NCI-H1105 treated with DMSO at 0.1 percent for 48 hours (cell line): ENCODE measurements at regions not wholly inside any gene's neighbourhood (a gene's known extent, or its start where the extent isn't known, plus 50 kb on each side); places are given as distances from the start of the nearest gene placed in this dataset.
A peak's percentile ranks its signal among the peaks of the same experiment; 100 is the strongest.

Source experiments
- DNase-seq: peaks from one replicate; lab custom pipeline; 2025; lab: John Stamatoyannopoulos, UW

DNA sequence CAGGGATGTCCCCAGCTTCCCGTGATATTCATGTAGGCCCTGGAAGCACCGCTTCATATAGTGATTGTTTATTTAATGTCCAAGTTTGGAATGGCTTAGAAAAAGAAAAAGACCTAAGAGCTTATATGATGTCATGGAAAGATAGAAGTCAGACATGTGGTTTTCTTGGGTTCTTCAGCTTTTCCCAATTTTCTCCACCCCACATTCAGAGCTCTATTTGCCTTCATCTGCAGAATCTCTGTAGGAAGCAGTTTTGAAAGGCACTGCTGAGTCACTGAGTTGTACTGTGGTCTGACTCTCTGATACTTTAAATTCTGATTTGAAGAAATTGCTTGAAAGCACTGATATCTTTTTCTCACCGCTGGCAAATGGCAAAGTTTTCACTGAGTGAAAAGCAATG lies 120.6 kb upstream of the EDNRA start:
- DNase-seq = no peak

DNA sequence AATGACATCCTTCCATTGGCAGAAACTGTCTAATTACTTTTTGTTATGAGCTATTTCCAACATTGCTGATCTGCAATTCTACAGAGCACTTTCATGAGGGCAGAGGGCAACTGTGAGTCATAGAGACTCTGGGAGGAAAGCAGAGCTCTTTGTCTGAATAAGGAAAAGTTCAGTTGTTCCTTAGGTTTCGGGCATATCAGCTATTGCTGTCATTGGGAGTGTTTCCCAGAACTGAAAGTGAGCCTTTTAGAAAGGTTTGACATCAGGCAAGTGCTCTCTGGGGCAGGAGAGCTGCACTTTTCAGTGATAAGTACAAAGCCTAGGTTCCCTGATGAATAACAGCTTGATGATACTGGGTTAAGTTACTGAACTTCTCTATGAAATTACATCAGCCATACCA lies 119.2 kb upstream of the EDNRA start:
- DNase-seq = no peak

DNA sequence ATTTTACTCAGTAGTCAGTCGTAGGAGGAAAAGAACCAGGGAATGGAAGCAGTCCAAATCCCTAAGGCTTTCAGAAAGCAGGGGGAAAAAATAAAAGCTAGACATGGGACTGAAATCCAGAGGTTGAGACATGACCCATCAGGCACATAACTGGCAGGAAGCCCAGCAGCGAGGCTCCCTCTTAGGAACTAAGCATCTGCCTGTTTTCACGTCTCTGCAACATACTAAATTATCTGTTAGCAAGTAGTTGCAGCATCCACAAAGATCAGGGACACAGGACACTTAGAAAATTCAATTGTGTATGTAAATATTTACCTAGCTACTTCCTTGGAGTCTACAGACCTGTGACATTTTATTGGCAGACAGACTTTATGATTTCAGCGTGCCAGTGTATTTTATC lies 118.0 kb upstream of the EDNRA start:
- DNase-seq = peak; percentile 87

DNA sequence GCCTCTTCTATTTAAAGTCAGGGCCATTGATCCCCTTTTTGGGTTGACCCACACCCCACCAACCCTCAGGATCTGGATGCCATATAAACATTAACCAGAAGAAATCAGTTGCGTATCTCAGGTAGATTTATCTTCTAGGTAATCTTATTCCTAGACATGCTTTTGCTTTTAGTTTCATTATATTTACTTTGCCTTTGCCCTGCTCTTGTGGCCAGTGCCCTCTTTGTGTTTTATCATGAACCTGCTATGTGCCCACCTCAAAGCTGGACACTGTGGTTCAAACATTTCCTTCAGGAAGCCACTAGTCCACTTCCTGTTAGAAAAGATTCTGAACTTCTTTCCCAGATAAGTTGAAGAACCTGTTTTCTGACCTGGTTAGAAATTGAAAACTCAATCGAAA lies 117.4 kb upstream of the EDNRA start:
- DNase-seq = no peak

DNA sequence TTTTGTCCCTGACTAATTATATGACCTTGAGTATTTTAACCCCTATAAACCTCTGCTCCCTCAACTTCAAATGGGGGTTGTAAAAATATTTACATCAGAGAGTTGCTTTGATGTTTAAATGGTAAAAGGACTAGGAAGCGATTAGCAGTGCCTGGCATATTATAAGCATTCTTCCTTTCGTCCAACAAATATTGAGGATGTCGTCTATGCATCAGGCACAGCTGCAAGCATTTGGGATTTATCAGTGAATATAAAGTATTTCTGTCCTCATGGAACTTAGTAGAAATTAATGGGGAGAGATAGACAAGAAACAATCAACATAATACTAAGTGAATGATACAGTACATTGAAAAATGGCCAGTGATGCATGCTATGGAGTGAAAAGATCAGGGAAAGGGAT lies 115.5 kb upstream of the EDNRA start:
- DNase-seq = no peak

DNA sequence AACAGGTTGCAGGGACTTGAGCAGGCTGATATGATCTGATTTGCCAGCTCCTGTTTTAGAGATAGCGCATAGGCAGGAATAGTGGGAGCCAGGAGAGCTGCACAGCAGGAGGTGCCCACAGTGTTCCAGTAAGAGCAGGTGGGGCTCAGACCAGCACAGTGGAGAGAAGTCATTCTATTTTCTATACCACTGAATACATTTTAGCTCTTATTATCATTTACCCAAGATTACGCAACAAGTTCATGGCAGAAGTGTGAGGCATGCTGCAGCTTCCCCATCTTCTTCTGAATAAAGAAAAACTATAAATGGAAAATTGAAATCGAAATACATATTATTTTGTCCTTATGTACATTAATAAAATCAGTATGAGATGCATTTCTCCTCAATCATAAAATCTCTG lies 114.7 kb upstream of the EDNRA start:
- no peak for DNase-seq

DNA sequence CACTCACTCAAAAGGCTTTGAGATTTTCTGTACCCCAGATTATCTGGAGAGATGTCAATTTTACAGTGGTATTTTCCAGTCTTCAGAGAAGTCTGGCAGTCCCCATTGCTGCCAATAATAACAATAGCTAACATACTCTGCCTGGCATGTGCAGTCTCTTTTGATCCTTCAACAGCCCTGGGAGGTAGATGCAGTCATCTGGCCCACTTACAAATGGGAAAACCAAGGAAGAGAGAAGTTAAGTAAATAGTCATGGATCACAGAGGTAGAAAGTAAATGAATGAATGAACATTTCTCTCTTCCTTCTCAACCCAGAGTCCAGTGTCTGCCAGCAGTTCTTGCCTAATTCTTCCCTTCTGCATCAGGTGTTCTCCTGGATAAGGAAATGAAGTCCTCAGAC lies 113.0 kb upstream of the EDNRA start:
- DNase-seq = no peak

DNA sequence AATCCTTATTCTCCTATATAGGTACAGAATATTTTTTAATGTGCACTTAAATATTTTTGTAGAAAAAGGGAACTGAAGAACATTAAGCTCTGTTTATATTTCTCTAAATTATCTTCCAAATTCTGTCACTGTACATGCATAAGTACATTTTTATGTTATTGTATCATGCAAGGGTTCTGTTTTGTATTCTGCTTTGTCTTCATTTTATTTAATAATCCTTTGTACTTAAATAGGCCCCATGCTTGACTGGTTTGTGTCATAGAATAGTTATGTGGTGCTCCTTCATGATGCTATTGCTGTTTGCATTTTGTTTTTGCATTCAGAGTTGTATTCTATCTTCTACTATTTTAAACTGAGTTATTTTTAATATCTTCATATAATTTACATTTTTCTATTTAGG lies 111.9 kb upstream of the EDNRA start:
- DNase-seq = no peak

DNA sequence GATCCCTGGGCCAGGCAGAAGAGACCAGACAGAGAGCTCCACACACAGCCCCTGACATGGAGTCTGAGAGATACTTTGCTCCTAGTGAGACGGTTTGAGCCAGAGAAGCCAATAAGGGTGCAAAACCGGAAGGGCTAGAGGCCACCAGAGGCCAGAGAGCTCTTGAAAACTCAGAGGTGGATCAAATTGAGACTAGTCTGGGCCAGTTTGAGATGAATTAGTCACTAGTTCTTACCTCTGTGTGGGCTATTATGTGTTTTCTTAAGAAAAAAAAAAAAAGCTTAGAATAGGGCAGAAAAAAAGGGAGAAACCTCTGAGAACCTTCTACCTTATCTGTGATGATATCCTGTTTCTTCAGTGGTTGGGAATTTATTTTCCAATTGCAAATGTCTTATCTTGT lies 110.4 kb upstream of the EDNRA start:
- no peak for DNase-seq

DNA sequence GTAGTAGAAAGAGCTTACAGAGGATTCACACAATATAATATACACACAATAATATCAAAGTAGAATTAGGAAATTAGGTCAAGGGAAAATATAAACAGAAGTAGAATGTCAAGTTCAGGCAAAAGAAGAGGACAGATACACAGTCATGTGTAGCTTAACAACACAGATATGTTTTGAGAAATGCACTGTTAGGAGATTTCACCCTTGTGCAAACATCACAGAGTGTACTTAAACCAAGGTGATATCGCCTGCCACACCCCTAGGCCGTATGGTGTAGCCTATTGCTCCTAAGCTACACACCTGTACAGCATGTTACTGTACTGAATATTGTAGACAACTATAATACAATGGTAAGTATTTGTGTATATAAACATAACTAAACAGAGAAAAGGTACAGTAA lies 110.0 kb upstream of the EDNRA start:
- no peak for DNase-seq

DNA sequence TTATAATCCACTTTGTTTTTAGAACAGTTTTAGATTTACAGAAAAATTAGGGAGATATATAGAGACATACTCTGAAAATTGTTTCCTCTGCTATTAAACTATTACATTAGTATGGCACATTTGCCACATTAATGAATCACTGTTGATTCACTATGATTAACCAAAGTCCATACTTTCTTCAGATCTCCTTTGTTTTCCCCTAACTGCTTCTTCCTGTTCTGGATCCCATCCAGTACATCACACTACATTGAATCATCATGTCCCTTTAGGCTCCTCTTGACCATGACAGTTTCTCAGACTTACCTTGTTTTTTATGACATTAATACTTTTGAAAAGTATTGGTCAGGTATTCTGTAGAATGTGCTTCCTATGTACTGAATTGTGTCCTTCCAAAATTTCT lies 109.2 kb upstream of the EDNRA start:
- DNase-seq = no peak

DNA sequence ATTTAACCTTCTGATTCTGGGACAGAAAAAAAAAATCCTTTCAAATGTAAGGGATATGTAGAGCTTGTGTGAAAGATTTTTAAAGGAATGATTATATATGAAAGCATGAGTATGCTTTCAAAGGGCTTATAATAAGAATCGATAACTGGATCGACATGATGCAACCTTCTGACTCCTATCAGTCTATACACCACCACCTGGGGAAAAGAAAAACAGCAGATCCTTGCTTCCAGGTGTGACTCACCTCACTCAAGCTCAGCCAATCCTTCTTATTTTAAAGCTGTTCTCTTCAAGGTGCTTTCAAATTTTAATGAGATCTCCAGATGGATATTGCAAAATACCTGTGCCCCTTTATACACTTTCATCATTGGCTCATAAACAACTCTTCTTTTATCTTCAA lies 102.1 kb upstream of the EDNRA start:
- DNase-seq = no peak

DNA sequence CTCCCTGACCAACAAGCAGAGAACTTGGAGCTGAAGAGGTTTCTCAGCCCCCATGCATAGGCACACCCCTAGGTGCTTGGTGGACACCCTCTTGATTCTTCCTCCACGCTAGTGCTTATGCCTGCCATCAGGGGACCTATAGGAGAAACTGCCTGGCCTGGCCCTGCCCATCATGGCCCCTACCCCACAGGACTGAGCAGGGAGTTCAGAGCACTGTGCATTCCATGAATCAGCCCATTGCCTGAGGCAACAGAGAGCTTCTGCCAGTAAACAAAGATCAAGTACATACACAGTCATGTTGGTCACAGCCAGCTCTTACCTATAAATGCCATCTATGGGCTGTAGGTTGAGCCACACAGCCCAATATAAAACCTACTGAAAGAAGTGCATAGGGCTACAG lies 99.1 kb upstream of the EDNRA start:
- no peak for DNase-seq

DNA sequence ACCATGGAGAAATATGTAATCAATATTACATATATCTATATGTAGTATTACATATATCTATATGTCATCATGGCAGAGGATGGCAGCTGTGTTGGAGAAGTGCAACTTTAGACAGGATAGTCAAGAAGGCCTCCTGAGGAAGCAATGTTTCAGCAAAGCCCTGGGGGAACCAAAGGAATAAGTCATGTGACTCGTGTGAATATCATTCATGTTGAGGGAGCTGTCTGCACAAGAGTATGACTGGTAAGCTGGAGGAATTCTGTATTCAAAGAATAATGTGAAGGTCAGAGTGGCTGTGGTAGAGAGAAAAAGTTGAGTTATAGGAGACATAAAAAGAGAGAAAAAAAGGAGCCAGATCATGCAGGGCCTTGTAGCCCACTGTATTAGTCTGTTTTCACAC lies 92.9 kb upstream of the EDNRA start:
- DNase-seq = no peak

DNA sequence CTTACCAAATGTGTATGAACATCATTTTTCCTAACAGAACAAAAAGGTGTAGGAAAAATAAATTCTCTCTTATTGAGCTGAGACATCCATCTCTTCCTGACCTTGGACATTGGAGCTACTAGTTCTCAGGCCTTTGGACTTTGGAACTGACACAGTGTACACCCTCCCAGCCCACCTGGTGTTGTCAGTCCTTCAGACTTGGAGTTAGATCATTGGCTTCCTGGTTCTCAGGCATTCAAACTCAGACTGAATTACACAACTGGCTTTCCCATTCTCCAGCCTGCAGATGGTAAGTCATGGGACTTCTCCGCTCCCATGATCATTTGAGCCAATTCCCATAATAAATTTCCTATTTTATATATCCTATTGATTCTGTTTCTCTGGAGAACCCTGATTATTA lies 84.8 kb upstream of the EDNRA start:
- no peak for DNase-seq

DNA sequence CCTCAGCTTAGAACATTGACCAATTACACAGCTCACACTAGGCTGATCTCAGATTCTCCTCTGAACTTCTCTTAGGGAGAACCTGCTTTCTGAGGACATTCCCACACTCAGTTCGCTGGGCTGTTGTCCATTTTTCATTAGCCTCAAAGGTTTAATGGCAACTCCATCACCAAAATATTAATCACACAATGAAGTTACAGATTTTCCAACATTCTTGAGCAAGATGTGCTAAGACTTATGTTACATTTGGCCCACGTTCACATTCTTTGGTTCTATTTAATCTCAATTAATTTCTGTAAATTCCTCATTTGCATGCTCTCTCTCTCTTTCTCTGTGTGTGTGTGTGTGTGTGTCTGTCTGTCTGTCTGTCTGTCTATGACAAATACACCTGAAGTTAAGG lies 82.3 kb upstream of the EDNRA start:
- no peak for DNase-seq

DNA sequence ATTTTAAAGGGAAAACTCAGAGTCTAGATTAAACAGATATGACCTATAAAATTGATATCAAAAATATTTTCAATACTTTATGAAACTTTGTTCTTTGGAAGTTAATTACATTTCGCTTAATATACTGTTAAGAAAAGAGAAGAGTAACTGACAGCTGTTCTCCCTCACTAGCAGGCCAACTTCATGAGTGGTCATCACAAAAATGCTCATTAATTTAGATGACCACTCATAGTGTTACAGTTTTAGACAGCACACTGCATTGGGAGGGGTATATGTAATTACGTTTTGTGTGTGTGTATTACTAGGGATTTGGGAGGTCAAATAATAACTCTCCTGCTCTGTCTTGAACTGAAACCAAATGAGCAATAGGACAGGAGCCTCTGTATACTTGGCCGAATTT lies 80.2 kb upstream of the EDNRA start:
- DNase-seq = no peak

DNA sequence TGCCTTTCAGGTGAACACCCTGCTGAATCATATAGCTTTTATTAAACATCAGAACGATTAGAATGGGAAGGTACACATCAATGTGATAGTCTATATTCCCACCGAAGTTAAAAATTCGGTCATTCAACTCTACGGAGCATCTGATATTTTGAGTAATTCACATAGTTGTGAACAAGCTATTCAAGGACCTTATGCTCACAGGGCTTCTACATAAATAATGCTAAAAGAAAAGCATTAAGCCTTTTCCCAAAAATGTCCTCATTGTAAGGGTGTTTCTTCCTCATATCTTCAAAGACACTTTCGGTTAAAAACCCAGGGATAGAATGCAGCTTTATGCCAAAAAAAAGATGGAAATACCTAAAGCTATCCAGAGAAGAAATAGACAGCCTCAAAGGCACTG lies 79.7 kb upstream of the EDNRA start:
- DNase-seq = no peak

DNA sequence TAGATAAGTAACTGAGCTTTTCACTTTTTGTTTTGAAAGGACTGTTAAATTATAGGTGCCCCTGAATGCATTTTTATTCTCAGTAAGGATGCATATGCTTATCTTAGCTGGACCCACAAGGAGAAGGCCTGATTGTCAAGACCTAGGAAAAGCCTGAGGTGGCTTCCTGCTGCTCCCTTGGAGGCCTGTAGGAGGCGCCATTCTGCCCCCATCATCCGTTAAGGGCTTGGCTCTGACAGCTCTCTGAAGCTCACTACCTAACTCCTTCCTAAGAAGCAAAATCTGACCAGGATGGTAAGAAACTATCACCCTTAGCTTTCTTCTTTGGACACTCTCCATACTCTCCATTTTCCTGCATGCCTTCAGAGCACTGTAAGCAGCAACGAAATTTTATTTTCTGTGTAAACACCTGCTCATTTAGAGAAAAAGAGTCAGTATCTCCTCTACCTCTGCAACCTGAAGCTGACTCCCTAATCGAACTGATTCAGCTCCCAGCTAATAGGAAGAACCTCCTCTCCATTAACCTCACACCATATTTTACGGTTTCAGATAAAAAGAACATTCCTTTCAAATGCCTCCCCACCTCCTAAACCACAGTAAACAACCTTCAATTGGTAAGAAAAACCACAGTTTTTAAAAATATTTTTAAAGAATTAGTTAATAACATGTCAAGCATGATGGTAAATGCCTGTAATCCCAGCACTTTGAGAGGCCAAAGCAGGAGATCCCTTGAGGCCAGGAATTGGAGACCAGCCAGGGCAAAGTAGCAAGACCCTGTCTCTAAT lies 73.4 kb upstream of the EDNRA start:
- DNase-seq = no peak

DNA sequence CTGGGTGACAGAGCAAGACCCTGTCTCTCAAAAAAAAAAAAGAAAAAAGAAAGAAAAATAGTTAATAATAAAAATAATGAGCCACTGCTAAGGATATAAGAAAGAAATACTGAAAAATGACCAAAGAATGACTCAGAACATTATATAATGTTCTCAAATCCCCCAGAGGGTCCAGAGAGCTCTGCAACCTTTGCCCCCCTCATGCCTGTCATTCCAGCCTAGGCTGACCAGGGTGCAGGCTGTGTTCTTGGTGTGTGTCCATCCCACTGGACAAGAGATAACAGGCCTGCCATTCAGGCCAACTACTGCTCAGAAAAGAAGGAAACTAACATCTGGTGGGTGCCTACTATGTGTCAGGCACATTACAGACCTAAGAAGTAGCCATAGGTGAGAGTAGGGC lies 72.7 kb upstream of the EDNRA start:
- no peak for DNase-seq

DNA sequence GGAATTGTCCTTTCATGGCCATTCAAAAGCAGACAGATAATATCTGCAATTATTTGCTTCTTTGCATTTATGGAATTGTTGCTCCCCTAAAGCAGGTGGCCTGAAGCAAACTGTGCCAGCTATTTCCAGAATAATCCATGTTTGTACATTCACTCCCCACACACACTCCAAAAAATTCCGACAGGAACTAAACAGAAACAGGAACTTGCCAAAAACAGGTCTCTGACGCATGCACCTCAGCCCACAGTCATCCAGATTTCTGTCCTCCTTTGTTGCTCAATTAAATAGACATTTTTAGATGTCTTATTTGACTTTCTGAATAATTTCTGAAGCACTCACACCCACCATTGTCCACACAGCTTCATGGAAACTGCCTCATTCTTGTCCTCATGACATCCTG lies 71.5 kb upstream of the EDNRA start:
- DNase-seq = no peak

DNA sequence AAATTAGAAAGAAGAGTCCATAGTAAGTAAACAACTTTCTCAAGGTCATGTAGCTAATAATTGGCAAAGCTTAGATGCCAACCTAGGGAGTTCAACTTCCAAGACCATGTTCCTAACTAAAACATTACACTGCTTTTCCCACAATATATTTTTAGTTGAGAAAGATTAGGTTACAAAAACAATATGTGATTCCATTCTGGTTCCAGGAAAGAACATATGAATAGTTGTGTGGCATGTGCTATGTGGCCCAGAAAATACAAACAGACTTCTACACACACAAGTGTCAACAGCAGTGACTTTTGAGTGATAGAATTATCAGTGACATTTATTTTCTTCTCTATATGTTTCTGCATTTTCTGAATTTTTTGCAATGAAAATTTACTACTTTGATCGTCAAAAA lies 62.7 kb upstream of the EDNRA start:
- no peak for DNase-seq

DNA sequence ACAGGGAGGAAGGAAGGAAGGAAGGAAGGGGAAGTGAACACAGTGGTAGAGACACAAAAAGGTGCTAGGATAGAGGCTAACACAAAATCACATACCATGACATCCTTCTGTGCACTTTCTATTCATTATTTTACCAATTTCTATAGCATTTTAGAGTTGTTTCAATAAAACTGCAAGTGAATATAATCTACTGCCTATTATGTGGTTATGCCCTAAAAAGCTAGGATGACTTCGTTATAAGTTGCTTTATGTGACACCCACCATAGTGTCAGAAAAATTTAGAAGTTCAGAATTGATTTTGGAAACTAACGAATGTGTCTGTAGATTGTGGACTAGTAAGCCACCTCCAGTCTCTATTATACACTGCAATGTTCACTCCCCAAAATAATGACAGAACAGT lies 59.4 kb upstream of the EDNRA start:
- no peak for DNase-seq

DNA sequence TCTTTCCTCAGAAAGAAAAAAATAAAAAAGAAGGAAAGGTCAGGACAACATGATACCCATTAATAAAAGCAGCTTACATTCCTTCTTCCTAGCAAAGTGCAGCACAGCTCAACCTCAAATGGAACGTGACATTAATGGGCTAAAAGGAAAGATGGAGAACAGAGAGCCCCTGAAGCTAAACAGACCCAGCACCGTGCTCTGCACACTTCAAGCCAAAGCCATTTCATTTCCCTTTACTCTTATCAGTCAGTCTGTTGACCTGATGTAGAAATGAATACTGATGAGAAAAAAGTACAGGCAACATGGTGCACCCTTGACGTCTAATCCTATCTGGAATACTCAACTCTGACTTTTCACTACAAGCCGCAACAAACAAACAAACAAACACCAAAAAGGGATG lies 57.7 kb upstream of the EDNRA start:
- DNase-seq = no peak

DNA sequence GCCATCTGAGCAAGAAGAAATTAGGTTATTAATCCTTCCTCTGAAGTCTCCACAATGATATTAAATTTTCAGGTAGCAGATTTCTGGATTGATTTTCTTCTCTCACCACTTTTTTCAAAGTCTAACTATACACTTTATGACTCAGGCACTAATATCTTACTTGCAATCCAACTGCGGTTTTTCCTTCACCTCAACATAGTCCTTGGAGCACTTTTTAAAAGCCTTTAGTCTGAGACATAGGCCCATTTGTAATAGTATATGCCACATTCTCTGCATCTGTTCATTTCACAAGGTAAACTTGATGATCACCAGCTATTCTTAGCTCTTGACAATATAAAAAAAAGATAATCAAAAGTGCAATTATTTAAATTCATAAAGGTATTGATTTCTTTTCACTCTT lies 55.9 kb upstream of the EDNRA start:
- no peak for DNase-seq
